NB4 (cell line): ENCODE measurements at regions not wholly inside any gene's neighbourhood (a gene's known extent, or its start where the extent isn't known, plus 50 kb on each side); places are given as distances from the start of the nearest gene placed in this dataset.
A peak's percentile ranks its signal among the peaks of the same experiment; 100 is the strongest.

Experiments
- MYC ChIP-seq: IDR thresholded peaks from 2 replicates; pipeline ENCODE4 v1.6.1; 2011; ENCODE audit warnings: low read depth, low read length
- POLR2A ChIP-seq: IDR thresholded peaks from 2 replicates; pipeline ENCODE4 v1.6.1; 2011; ENCODE audit warnings: mild to moderate bottlenecking; ENCODE audit not compliant: insufficient read length; ENCODE audit errors: extremely low read depth
- TF ChIP-seq, protein P1 (sequence below): IDR thresholded peaks from one replicate; pipeline ENCODE4 v1.5.1; 2012; ENCODE audit warnings: low read depth, low read length
- TF ChIP-seq, protein P2 (sequence below): IDR thresholded peaks from 2 replicates; pipeline ENCODE4 v1.6.1; 2011; ENCODE audit warnings: low read depth, low read length

DNA sequence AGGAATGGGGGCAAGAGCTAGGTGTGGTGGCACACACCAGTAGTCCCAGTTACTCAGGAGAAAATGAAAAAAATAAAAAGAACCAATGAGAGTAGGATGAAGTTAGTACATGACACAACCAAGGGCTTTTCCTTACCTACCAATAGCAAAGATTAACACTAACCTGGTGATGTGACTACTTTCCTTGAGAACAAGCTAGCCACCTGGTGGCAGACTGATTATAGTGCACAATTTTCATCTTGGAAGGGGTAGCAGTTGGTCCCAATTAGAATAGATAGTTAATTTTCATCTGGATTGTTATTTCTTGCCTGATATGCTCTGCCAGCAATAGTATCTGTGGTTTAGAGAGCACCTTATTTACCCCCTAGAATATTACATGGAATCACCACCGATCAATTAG lies 1216.8 kb upstream of the PABPC4L start:
- TF ChIP-seq, protein P1, sequence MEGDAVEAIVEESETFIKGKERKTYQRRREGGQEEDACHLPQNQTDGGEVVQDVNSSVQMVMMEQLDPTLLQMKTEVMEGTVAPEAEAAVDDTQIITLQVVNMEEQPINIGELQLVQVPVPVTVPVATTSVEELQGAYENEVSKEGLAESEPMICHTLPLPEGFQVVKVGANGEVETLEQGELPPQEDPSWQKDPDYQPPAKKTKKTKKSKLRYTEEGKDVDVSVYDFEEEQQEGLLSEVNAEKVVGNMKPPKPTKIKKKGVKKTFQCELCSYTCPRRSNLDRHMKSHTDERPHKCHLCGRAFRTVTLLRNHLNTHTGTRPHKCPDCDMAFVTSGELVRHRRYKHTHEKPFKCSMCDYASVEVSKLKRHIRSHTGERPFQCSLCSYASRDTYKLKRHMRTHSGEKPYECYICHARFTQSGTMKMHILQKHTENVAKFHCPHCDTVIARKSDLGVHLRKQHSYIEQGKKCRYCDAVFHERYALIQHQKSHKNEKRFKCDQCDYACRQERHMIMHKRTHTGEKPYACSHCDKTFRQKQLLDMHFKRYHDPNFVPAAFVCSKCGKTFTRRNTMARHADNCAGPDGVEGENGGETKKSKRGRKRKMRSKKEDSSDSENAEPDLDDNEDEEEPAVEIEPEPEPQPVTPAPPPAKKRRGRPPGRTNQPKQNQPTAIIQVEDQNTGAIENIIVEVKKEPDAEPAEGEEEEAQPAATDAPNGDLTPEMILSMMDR: peak; percentile 29
- no peak for TF ChIP-seq POLR2A
- TF ChIP-seq, protein P2, sequence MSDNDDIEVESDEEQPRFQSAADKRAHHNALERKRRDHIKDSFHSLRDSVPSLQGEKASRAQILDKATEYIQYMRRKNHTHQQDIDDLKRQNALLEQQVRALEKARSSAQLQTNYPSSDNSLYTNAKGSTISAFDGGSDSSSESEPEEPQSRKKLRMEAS: no peak
- TF ChIP-seq MYC: no peak
